BE2C (cell line): ENCODE measurements at regions not wholly inside any gene's neighbourhood (a gene's known extent, or its start where the extent isn't known, plus 50 kb on each side); places are given as distances from the start of the nearest gene placed in this dataset.

Source experiments
- DNase-seq: peaks from one replicate; pipeline ENCODE4 v3.0.0-alpha.2; 2020
- H3K27me3 ChIP-seq: fragments of 250-450 bp; sonication (Bioruptor Pico); 2 replicates; pipeline ENCODE4 v1.5.1; 2020; ENCODE audit warnings: mild to moderate bottlenecking
- H3K36me3 ChIP-seq: fragments of 250-450 bp; sonication (Bioruptor Pico); 2 replicates; pipeline ENCODE4 v1.5.1; 2020; ENCODE audit warnings: mild to moderate bottlenecking
- H3K4me1 ChIP-seq: fragments of 250-450 bp; sonication (Bioruptor Pico); 2 replicates; pipeline ENCODE4 v1.5.1; 2020
- H3K4me3 ChIP-seq: 2 replicates; pipeline ENCODE4 v1.5.1; 2011; ENCODE audit warnings: low read depth, low read length
- H3K9me3 ChIP-seq: fragments of 250-450 bp; sonication (Bioruptor Pico); 2 replicates; pipeline ENCODE4 v1.5.1; 2020
- TF ChIP-seq, protein P1 (sequence below): IDR thresholded peaks from 2 replicates; pipeline ENCODE4 v1.5.1; 2012; ENCODE audit warnings: mild to moderate bottlenecking, low read depth, low read length

DNA sequence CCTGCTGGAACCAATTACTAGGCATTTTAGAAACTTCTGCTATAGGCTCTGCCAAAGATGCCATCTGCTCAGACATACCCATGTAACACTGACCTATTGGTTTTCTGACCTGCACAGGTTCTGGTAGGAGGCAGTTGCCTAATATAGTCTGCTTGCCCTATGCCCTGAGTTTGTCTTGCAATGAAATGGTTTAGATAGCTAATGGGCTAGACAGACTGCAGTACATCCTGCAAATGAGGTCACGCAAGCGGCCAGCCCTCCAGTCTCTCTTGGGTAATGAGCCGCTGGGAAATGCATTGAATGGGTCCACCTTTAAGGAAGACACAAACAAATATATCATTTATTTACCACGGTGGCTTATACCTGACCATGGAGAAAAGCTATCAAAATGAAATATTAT, 90.6 kb upstream of the B3GAT2 start:
- H3K27me3 ChIP-seq: no peaks in the 10 kb centered on the region
- H3K9me3 ChIP-seq: no peaks in the 10 kb centered on the region
- H3K4me1 ChIP-seq: no peaks in the 10 kb centered on the region
- TF ChIP-seq, protein P1, sequence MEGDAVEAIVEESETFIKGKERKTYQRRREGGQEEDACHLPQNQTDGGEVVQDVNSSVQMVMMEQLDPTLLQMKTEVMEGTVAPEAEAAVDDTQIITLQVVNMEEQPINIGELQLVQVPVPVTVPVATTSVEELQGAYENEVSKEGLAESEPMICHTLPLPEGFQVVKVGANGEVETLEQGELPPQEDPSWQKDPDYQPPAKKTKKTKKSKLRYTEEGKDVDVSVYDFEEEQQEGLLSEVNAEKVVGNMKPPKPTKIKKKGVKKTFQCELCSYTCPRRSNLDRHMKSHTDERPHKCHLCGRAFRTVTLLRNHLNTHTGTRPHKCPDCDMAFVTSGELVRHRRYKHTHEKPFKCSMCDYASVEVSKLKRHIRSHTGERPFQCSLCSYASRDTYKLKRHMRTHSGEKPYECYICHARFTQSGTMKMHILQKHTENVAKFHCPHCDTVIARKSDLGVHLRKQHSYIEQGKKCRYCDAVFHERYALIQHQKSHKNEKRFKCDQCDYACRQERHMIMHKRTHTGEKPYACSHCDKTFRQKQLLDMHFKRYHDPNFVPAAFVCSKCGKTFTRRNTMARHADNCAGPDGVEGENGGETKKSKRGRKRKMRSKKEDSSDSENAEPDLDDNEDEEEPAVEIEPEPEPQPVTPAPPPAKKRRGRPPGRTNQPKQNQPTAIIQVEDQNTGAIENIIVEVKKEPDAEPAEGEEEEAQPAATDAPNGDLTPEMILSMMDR: no peak
- no peak for DNase-seq
- H3K36me3 ChIP-seq: no peaks in the 10 kb centered on the region
- no peak overlapping the region for H3K4me3 ChIP-seq

DNA sequence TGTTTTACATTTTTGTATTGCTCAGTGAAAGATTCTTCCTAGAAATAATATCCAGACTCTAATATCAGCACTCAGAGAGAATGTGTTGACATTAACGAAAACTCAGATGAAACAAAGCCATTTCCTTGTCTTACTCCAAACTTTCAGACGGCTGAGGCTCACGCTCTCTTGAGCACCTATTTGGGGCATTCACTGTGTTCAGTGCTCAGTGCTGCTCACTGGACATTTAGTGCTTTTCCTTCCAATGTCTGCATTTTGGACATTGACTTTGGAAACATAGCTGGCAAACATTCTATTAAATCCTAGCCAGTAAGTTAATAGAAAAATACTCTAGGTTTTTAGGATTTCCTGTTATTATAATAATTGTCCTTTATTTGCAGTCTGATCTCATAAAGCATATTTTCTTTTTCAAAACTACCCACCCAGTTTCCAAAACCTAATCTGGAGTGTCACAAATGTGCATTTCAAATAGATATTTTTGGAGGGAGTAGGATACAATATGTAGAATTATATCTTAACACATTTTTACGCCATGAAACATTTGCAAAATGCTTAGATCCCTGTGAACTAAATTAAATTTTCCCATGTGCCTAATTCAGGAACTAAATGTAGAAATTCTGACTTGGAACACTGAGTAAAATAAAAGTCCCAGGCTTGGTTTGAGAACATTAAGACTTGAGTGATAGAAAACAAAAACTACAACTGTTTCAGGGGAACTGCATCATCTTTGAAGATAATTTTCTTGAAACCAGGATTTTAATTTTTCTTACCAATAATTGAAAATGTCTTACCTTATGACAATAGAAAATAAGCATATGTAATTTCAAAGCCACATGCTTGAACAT, 91.7 kb upstream of the B3GAT2 start:
- DNase-seq: no peak
- no peaks in the 10 kb centered on the region for H3K27me3 ChIP-seq
- no peaks in the 10 kb centered on the region for H3K9me3 ChIP-seq
- no peaks in the 10 kb centered on the region for H3K4me1 ChIP-seq
- TF ChIP-seq, protein P1: no peak
- H3K36me3 ChIP-seq: no peaks in the 10 kb centered on the region
- H3K4me3 ChIP-seq: no peak overlapping the region

DNA sequence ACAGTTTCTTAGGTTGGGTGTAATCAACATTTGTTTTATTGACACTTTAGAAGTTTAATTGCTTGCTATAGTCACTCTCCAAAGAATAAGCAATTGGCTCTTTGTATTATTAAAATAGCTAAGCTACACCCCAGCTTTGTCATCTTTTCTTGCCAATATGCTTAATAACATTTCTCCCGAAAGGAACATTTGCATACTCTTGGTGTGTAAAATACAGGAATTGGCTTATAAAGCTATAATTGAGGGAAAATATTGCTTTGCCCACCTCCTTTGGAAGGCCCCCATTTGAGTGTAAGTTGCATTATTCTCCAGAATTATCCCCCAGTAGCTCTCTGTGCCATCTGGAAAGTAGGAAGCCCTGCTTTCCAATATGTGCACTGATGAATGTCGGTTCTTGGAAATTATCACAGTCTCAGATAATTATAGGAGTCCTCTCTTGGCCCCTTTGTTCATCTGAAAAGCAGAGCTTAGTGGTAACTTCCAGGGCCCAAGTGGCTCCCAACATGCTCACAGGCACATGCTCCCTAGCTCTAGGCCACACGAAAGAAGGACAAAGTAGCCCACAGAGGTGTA, 92.4 kb upstream of the B3GAT2 start:
- Histone ChIP-seq H3K4me3 (no peak overlapping the region), H3K9me3 (no peaks in the 10 kb centered on the region), H3K4me1 (no peaks in the 10 kb centered on the region), H3K27me3 (no peaks in the 10 kb centered on the region), H3K36me3 (no peaks in the 10 kb centered on the region)
- TF ChIP-seq, protein P1: no peak
- DNase-seq: no peak

DNA sequence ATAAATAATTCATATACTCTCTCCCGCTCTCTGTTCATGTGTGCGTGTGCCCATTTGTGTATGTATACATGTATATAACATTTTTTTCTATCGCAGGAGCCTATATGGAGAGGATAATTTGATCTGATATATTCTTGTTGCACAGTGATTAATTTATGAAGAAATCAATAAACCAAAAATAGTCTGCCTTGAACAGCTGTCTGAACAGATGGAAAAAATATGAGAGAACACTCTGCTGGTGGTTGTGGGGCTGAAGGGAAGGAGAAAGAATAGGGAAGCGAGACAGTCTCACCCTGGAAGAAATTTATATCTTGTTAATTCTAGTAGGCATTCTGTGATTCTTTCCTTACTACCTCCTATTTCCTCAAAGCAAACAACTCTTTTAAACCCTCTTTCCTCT, 96.6 kb upstream of the B3GAT2 start:
- no peak overlapping the region for H3K4me3 ChIP-seq
- H3K36me3 ChIP-seq: no peaks in the 10 kb centered on the region
- H3K4me1 ChIP-seq: no peaks in the 10 kb centered on the region
- H3K27me3 ChIP-seq: no peaks in the 10 kb centered on the region
- no peaks in the 10 kb centered on the region for H3K9me3 ChIP-seq
- TF ChIP-seq, protein P1: no peak
- no peak for DNase-seq

DNA sequence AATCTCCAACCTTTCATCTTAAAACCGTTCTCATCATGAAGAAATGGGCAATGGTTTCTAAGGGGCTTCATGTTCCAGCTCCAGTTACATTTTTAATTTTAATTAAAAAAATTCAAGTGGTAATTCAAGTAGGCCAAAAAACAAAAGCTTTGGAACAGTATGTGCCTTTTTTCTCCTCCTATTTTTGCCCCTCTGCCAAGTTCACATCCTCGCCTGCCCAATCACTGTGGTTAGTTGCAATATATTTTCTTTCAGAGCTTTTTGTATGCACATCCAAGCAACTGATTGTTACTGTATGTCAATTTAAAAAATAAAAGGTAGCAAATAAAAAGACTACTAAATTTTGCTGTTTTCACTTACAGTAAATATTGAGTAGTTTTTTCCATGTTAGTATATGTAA, 99.8 kb upstream of the B3GAT2 start:
- TF ChIP-seq, protein P1: no peak
- no peak for DNase-seq
- Histone ChIP-seq H3K4me3 (no peak overlapping the region), H3K4me1 (no peaks in the 10 kb centered on the region), H3K9me3 (no peaks in the 10 kb centered on the region), H3K36me3 (no peaks in the 10 kb centered on the region), H3K27me3 (no peaks in the 10 kb centered on the region)

DNA sequence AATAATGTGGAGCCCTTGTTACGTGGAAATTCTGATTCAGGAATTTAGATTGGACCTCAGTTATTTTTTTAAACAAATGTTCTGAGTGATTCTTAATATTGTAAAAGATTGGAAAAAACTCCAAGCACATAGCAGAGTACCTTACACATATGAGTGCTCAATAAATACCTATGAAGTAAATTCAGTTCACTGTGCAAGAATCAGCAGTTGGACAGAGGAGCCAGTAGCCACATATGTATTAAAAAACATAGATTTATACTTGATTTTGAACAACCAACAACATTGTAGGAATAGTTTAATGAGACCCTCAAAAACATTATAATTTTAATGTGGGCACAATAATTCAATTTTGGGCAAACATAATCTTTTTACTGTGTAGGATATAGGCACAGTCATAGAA, 109.3 kb upstream of the B3GAT2 start:
- no peak overlapping the region for H3K4me3 ChIP-seq
- no peaks in the 10 kb centered on the region for H3K27me3 ChIP-seq
- no peak for DNase-seq
- H3K4me1 ChIP-seq: no peaks in the 10 kb centered on the region
- TF ChIP-seq, protein P1: no peak
- H3K9me3 ChIP-seq: no peaks in the 10 kb centered on the region
- H3K36me3 ChIP-seq: no peaks in the 10 kb centered on the region
